22Rv1 (cell line): ENCODE measurements at regions not wholly inside any gene's neighbourhood (a gene's known extent, or its start where the extent isn't known, plus 50 kb on each side); places are given as distances from the start of the nearest gene placed in this dataset.

Source experiments
- CTCF ChIP-seq: fragments of 450-650 bp; IDR thresholded peaks from 2 replicates; pipeline ENCODE4 v1.5.1; 2017; ENCODE audit warnings: mild to moderate bottlenecking
- ZFX ChIP-seq: fragments of 450-650 bp; IDR thresholded peaks from 2 replicates; pipeline ENCODE4 v1.6.1; 2017; ENCODE audit warnings: antibody characterized with exemption, borderline replicate concordance

GRCh38 chr16:86185089-86185488, 286.1 kb downstream of the IRF8 start:
- TF ChIP-seq CTCF, result no peak
- no peak for TF ChIP-seq ZFX
